ENCODE measurements at regions not wholly inside any gene's neighbourhood (a gene's known extent, or its start where the extent isn't known, plus 50 kb on each side); places are given as distances from the start of the nearest gene placed in this dataset.

GRCh38 chr16:6618874-6619273 is 713.8 kb upstream of the RBFOX1 start:
- peaks cover 4% of the 10 kb centered on the region for H3K27me3 Mint-ChIP-seq (ENCODE audit: insufficient read depth, low read depth, poor library complexity)
- DNase-seq (ENCODE audit: low spot score) (no peak), ATAC-seq (no peak)
- no peaks in the 10 kb centered on the region for H3K79me2 ChIP-seq (replicated peaks; ENCODE audit: insufficient read depth)
- no peak overlapping the region for H3K4me3 Mint-ChIP-seq
- TF ChIP-seq JUNB (IDR thresholded peaks at IDR 0.05; ENCODE audit: unreplicated experiment) (no peak), NANOG (IDR thresholded peaks at IDR 0.05; ENCODE audit: borderline replicate concordance) (no peak), CREB1 (CRISPR knock-in tag; IDR thresholded peaks at IDR 0.05; ENCODE audit: low read depth) (no peak), ETS1 (IDR thresholded peaks at IDR 0.05) (no peak), ZNF331 (CRISPR knock-in tag; IDR thresholded peaks at IDR 0.05; ENCODE audit: low read depth) (no peak), EZH2 (IDR thresholded peaks at IDR 0.05; ENCODE audit: low read depth, unreplicated experiment) (no peak), ZNF114 (CRISPR knock-in tag; IDR thresholded peaks at IDR 0.05) (no peak), POLR2AphosphoS5 (IDR thresholded peaks at IDR 0.05; ENCODE audit: low read depth) (no peak), STAT1 (IDR thresholded peaks at IDR 0.05; ENCODE audit: unreplicated experiment) (no peak)
- H3K27ac ChIP-seq (ENCODE audit: low read depth): no peak overlapping the region
- no peaks in the 10 kb centered on the region for H3K4me1 ChIP-seq (ENCODE audit: insufficient read depth)
- H3K4me3 ChIP-seq: no peak overlapping the region
- no peaks in the 10 kb centered on the region for H3K27me3 ChIP-seq (ENCODE audit: insufficient read depth)
- no peak overlapping the region for H2AFZ ChIP-seq
- no peaks in the 10 kb centered on the region for H4K20me1 ChIP-seq (replicated peaks; ENCODE audit: insufficient read depth)
- H3K4me2 ChIP-seq: no peak overlapping the region
- H3K4me1 Mint-ChIP-seq: peaks cover 5% of the 10 kb centered on the region; the same call in 2 of the 3 replicates
- H3K27ac Mint-ChIP-seq: no peak overlapping the region
- H3F3A ChIP-seq (replicated peaks; ENCODE audit: low read depth): no peaks in the 10 kb centered on the region
- H3K9me2 ChIP-seq (ENCODE audit: insufficient read depth): no peaks in the 10 kb centered on the region
- H3K9me3 Mint-ChIP-seq: peaks cover 16% of the 10 kb centered on the region
- peaks cover 9% of the 10 kb centered on the region; the same call in 2 of the 3 replicates for H3K36me3 Mint-ChIP-seq (ENCODE audit: low read depth)
- H3K36me3 ChIP-seq (ENCODE audit: insufficient read depth): no peaks in the 10 kb centered on the region; the same call in 1 of the 2 replicates

GRCh38 chr16:6616746-6617145 is 715.9 kb upstream of the RBFOX1 start:
- H3K79me2 ChIP-seq (replicated peaks; ENCODE audit: insufficient read depth): no peaks in the 10 kb centered on the region
- H2AFZ ChIP-seq: no peak overlapping the region
- peaks cover 9% of the 10 kb centered on the region; the same call in 2 of the 3 replicates for H3K36me3 Mint-ChIP-seq (ENCODE audit: low read depth)
- no peaks in the 10 kb centered on the region for H4K20me1 ChIP-seq (replicated peaks; ENCODE audit: insufficient read depth)
- peaks cover 4% of the 10 kb centered on the region for H3K27me3 Mint-ChIP-seq (ENCODE audit: insufficient read depth, low read depth, poor library complexity)
- no peaks in the 10 kb centered on the region; the same call in 1 of the 2 replicates for H3K36me3 ChIP-seq (ENCODE audit: insufficient read depth)
- no peak overlapping the region for H3K4me3 Mint-ChIP-seq
- no peak for DNase-seq (ENCODE audit: low spot score)
- peaks cover 16% of the 10 kb centered on the region for H3K9me3 Mint-ChIP-seq
- no peak for ATAC-seq
- H3K4me1 Mint-ChIP-seq: peaks cover 14% of the 10 kb centered on the region; the same call in 2 of the 3 replicates
- H3K27me3 ChIP-seq (ENCODE audit: insufficient read depth): no peaks in the 10 kb centered on the region
- H3K27ac ChIP-seq (ENCODE audit: low read depth): no peak overlapping the region
- no peak overlapping the region for H3K27ac Mint-ChIP-seq
- H3K4me3 ChIP-seq: no peak overlapping the region
- no peaks in the 10 kb centered on the region for H3F3A ChIP-seq (replicated peaks; ENCODE audit: low read depth)
- no peaks in the 10 kb centered on the region for H3K9me2 ChIP-seq (ENCODE audit: insufficient read depth)
- H3K4me1 ChIP-seq (ENCODE audit: insufficient read depth): no peaks in the 10 kb centered on the region
- H3K4me2 ChIP-seq: no peak overlapping the region
- TF ChIP-seq ZNF462 (CRISPR knock-in tag; IDR thresholded peaks at IDR 0.05) (no peak), EZH2 (IDR thresholded peaks at IDR 0.05; ENCODE audit: low read depth, unreplicated experiment) (no peak), ZNF331 (CRISPR knock-in tag; IDR thresholded peaks at IDR 0.05; ENCODE audit: low read depth) (no peak), STAT1 (IDR thresholded peaks at IDR 0.05; ENCODE audit: unreplicated experiment) (no peak), JUNB (IDR thresholded peaks at IDR 0.05; ENCODE audit: unreplicated experiment) (no peak), NANOG (IDR thresholded peaks at IDR 0.05; ENCODE audit: borderline replicate concordance) (no peak), POLR2AphosphoS5 (IDR thresholded peaks at IDR 0.05; ENCODE audit: low read depth) (no peak), EZH2phosphoT487 (IDR thresholded peaks at IDR 0.05; ENCODE audit: unreplicated experiment) (no peak), CTCF (conservative IDR thresholded peaks at IDR 0.05; ENCODE audit: low read depth in 2 of 2) (no peak)
